Activated CD8-positive, alpha-beta T cell treated with anti-CD3 and anti-CD28 coated beads for 36 hours (primary cell): ENCODE measurements at regions not wholly inside any gene's neighbourhood (a gene's known extent, or its start where the extent isn't known, plus 50 kb on each side); places are given as distances from the start of the nearest gene placed in this dataset.

Source experiments
- ATAC-seq: fragments of 200-7000 bp; cut with Tn5 transposase; one replicate; pipeline ENCODE4 v1.10.0; 2021; ENCODE audit warnings: mild to moderate bottlenecking, moderate library complexity
- CTCF ChIA-PET: fragments of 350-600 bp; sonication (Branson Sonifier 250); formaldehyde crosslinking; loops from one replicate; lab custom pipeline; 2021; ENCODE audit warnings: antibody characterized with exemption; lab: Charles Lee
- POLR2A ChIA-PET: fragments of 350-600 bp; sonication (Branson Sonifier 250); formaldehyde crosslinking; loops from one replicate; lab custom pipeline; 2021; ENCODE audit warnings: antibody characterized with exemption; lab: Charles Lee
- DNase-seq: peaks from one replicate; pipeline ENCODE4 v3.0.0-alpha.2; 2020
- H3K27ac Mint-ChIP-seq: one replicate; pipeline ENCODE4 v1.8.0; 2021; ENCODE audit warnings: mild to moderate bottlenecking, mixed read lengths
- H3K27me3 Mint-ChIP-seq: one replicate; pipeline ENCODE4 v1.8.0; 2021; ENCODE audit warnings: mixed read lengths
- H3K36me3 Mint-ChIP-seq: one replicate; pipeline ENCODE4 v1.8.0; 2021; ENCODE audit warnings: low read depth, mixed read lengths
- H3K4me1 Mint-ChIP-seq: one replicate; pipeline ENCODE4 v1.8.0; 2021; ENCODE audit warnings: low read depth, mixed read lengths
- H3K4me3 Mint-ChIP-seq: one replicate; pipeline ENCODE4 v1.8.0; 2021; ENCODE audit warnings: mild to moderate bottlenecking, moderate library complexity, mixed read lengths
- H3K9me3 Mint-ChIP-seq: one replicate; pipeline ENCODE4 v1.8.0; 2021; ENCODE audit warnings: mixed read lengths
- CTCF ChIP-seq: fragments of 200-600 bp; IDR thresholded peaks from one replicate; pipeline ENCODE4 v1.8.0; 2022; ENCODE audit warnings: antibody characterized with exemption, mild to moderate bottlenecking
- intact Hi-C: fragments of 100-400 bp; cut with micrococcal nuclease; formaldehyde crosslinking; loops from one replicate; pipeline ENCODE4 v1.10.0; 2022

DNA sequence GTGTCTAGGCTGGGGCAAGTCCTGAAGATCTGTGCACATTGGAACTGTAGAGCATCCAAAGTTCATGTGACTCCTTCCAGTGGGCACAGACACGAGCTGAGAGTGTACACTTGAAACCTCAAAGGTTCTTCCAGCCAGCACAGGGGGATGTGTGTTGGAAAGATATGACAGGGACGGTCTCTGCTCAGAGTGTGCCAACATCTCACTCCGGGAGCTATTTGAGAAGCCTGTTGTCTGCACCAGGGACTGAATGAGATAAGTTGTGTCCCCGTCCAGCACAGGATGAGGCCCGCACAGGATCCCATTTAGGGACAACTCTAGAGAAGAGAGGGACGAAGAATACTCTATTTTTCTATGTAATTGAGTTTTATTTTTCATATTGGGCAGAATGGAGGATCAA is 136.3 kb downstream of the SNAPC1 start:
- POLR2A ChIA-PET = no interaction called here
- CTCF ChIA-PET = interaction anchor here (2.4 kb wide), 1 partner anchor 8 kb away, joined by 7 read pairs; no protein-coding TSS in a partner anchor

DNA sequence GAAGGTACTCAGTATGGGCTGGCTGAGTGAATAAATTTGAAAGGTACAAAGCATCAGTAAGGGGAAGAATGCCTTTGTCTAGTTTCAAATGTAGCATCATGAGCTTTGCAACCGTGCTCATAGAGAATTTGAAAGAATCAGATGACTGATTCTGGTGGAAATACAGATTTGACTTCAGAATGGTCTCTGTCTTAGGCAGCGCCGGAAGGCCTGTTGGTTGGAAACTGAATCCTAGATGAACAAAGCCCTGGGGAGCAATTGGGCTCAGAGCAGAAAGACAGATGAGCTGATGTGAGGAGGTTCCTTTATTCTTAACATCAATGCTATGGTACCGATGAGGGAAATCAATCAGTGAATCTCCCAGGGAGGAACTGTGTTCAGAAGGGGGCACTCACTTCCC is 137.3 kb downstream of the SNAPC1 start:
- no peak for TF ChIP-seq CTCF
- H3K36me3 Mint-ChIP-seq = no peaks in the 10 kb centered on the region

More for the DNA sequence above, 136.3 kb downstream of the SNAPC1 start:
- no peak for ATAC-seq
- no peak for TF ChIP-seq CTCF
- intact Hi-C loops = no loop called here
- H3K36me3 Mint-ChIP-seq = no peaks in the 10 kb centered on the region
- DNase-seq = no peak
- no peaks in the 10 kb centered on the region for H3K9me3 Mint-ChIP-seq
- no peak overlapping the region for H3K27ac Mint-ChIP-seq
- peaks cover 1% of the 10 kb centered on the region for H3K27me3 Mint-ChIP-seq
- no peaks in the 10 kb centered on the region for H3K4me1 Mint-ChIP-seq
- no peak overlapping the region for H3K4me3 Mint-ChIP-seq

DNA sequence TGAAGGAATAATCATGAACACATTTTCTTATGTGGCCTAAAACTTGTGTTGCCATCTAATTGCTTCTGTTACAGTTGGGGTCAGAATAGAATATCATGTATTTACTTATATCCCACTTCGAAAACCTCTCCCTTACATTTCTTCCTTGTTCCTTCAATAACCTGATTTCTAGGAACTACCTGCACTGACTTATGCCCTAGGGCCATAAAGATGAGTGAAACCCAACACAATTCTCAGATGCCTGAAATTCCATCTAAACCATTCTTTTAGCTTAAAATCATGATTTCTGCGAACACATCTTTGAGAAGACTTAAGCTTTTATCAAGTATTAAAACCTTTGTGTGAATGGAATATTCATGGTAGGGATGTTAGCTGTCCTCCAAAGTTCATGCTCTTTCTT is 142.7 kb downstream of the SNAPC1 start:
- POLR2A ChIA-PET = interaction anchor here (0.6 kb wide), 2 partner anchors 339 to 1771 kb away, joined by 3 read pairs; no protein-coding TSS in a partner anchor
- H3K4me3 Mint-ChIP-seq = no peak overlapping the region
- CTCF ChIA-PET = interaction anchor here (1.0 kb wide), 1 partner anchor 11 kb away, joined by 3 read pairs; no protein-coding TSS in a partner anchor
- no peak overlapping the region for H3K27ac Mint-ChIP-seq
- no peaks in the 10 kb centered on the region for H3K9me3 Mint-ChIP-seq
- no peak for ATAC-seq
- intact Hi-C loops = no loop called here
- no peaks in the 10 kb centered on the region for H3K27me3 Mint-ChIP-seq
- no peak for TF ChIP-seq CTCF
- no peaks in the 10 kb centered on the region for H3K36me3 Mint-ChIP-seq
- no peak for DNase-seq
- no peaks in the 10 kb centered on the region for H3K4me1 Mint-ChIP-seq

More for the DNA sequence above, 137.3 kb downstream of the SNAPC1 start:
- Mint-ChIP-seq H3K4me1 (no peaks in the 10 kb centered on the region), H3K27ac (no peak overlapping the region), H3K27me3 (no peaks in the 10 kb centered on the region), H3K9me3 (no peaks in the 10 kb centered on the region), H3K4me3 (no peak overlapping the region)
- ATAC-seq = no peak
- CTCF ChIA-PET = interaction anchor here (1.7 to 2.4 kb wide), 2 partner anchors 9 to 25 kb away, joined by 6 to 7 read pairs; no protein-coding TSS in a partner anchor
- POLR2A ChIA-PET = no interaction called here
- DNase-seq = no peak
- intact Hi-C loops = no loop called here

- Mint-ChIP-seq H3K9me3 (no peaks in the 10 kb centered on the region), H3K36me3 (no peaks in the 10 kb centered on the region), H3K27me3 (peaks cover 2% of the 10 kb centered on the region), H3K4me1 (peaks cover 7% of the 10 kb centered on the region), H3K27ac (no peak overlapping the region), H3K4me3 (no peak overlapping the region)
- intact Hi-C loops = no loop called here
- CTCF ChIA-PET = interaction anchor here (1.5 kb wide), 1 partner anchor 18 kb away, joined by 5 read pairs; no protein-coding TSS in a partner anchor
- ATAC-seq = no peak
- TF ChIP-seq CTCF = no peak
- POLR2A ChIA-PET = no interaction called here
- DNase-seq = no peak
Observed at GRCh38 chr14:61911574-61911973, 149.4 kb downstream of the SNAPC1 start.

DNA sequence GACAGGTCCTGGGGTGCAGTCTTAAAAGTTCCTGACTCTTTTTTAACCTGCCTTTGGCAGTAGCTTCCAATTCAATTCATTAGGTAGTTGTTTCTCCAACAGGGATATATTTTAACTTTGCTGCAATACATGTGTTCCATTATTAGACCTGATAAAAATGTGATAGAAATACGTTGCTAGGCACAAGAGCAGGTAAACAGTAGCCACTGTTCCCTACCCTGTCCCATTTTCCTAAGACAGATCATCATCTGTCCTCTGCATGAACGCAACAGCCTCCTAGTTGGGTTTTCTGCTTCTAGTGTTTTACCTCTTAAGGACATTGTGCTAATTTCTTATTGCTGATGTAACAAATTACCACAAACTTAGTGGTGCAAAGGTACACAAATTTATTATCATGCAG is 156.8 kb downstream of the SNAPC1 start:
- no peak for TF ChIP-seq CTCF
- DNase-seq (no peak), ATAC-seq (no peak)
- H3K4me3 Mint-ChIP-seq = no peak overlapping the region
- H3K27me3 Mint-ChIP-seq = peaks cover 15% of the 10 kb centered on the region
- ChIA-PET CTCF (interaction anchor here (0.8 to 1.9 kb wide), 2 partner anchors 25 to 207 kb away, joined by 3 to 6 read pairs; no protein-coding TSS in a partner anchor), POLR2A (no interaction called here)
- intact Hi-C loops = no loop called here
- H3K36me3 Mint-ChIP-seq = no peaks in the 10 kb centered on the region
- no peaks in the 10 kb centered on the region for H3K9me3 Mint-ChIP-seq
- H3K4me1 Mint-ChIP-seq = no peaks in the 10 kb centered on the region
- no peak overlapping the region for H3K27ac Mint-ChIP-seq
